Pancreas (tissue), 10 donors: ENCODE measurements at regions not wholly inside any gene's neighbourhood (a gene's known extent, or its start where the extent isn't known, plus 50 kb on each side); places are given as distances from the start of the nearest gene placed in this dataset.
"Not testable (repeated sequence)": the region's sequence is repeated elsewhere in the genome, so short reads cannot be mapped to it uniquely, and the experiment has no call there.

ENCODE experiments used
- ATAC-seq, 4 donors: fragments of 200-7000 bp; cut with Tn5 transposase; one replicate each; pipeline versions ENCODE4 v1.8.0 to v1.9.1; 2020; ENCODE audit warnings: mild to moderate bottlenecking in 4 of 4, moderate library complexity in 4 of 4
- DNase-seq, 6 donors: peaks; one replicate each; pipeline ENCODE4 v3.0.0-alpha.2; 2020
- FAIRE-seq: peaks from 2 replicates; lab custom pipeline; 2012; peaks lifted over from hg19 to GRCh38; lab: Jason Lieb, UNC
- H3K27ac ChIP-seq, 4 donors: fragments of 200-600 bp; sonication (generic); 1 replicate in 3 of 4; 2 replicates in 1 of 4; pipeline versions ENCODE4 v1.5.0 to v1.8.0; 2020
- H3K27me3 ChIP-seq, 4 donors: fragments of 200-600 bp; one replicate each; pipeline ENCODE4 v1.8.0; 2021
- H3K36me3 ChIP-seq, 3 donors: fragments of 200-600 bp; sonication (generic) in 1 of 3; one replicate each; pipeline versions ENCODE4 v1.5.0 to v1.8.0; 2020 to 2021
- H3K4me1 ChIP-seq, 3 donors: fragments of 200-600 bp; one replicate each; pipeline ENCODE4 v1.8.0; 2021
- H3K4me3 ChIP-seq, 4 donors: fragments of 200-600 bp; sonication (generic) in 2 of 4; one replicate each; pipeline versions ENCODE4 v1.5.0 to v1.8.0; 2020 to 2021
- H3K9me3 ChIP-seq, 4 donors: fragments of 200-600 bp; one replicate each; pipeline ENCODE4 v1.8.0; 2021
- CTCF ChIP-seq, 4 donors: fragments of 200-600 bp; sonication (generic) in 3 of 4; IDR thresholded peaks; one replicate each; pipeline versions ENCODE4 v1.5.0 to v1.8.0; 2021; ENCODE audit warnings: antibody characterized with exemption in 4 of 4
- WGBS, 2 donors: extraction: QIAGEN DNeasy Blood & Tissue Kit; methylation state at CpG; one replicate each; pipeline ENCODE4 v1.1.7; 2013; 5-methylcytosine and 5-hydroxymethylcytosine counted together
- intact Hi-C, 3 donors: fragments of 100-400 bp; cut with DNase I; formaldehyde crosslinking; loops; one replicate each; pipeline versions ENCODE4 v1.11.1 to v1.14.2; 2022
- donor health status: healthy with polysubstance abuse.
- donor health status: DM: no; HTN: no; CAD: no; lungs with moderate emphysema.
- donor health status: DM: no; HTN: no; CAD: no.
- donor health status: control.
- donor health status: control.
- donor health status: Bipolar disorder and iron deficiency.
- donor health status: DM: yes; HTN: yes; CAD: no.
- donor health status: DM: no; HTN: no; CAD: no.
- donor health status: DM: no; HTN: no; CAD: no.
- donor health status: DM: yes; HTN: yes; CAD: no.

GRCh38 chr4:31737419-31737818 is 1017.2 kb downstream of the PCDH7 start:
- Histone ChIP-seq H3K27me3 (no peaks in the 10 kb centered on the region), H3K9me3 (no peaks in the 10 kb centered on the region), H3K27ac (no peak overlapping the region), H3K36me3 (no peaks in the 10 kb centered on the region), H3K4me3 (no peak overlapping the region), H3K4me1 (no peaks in the 10 kb centered on the region)
- WGBS, 2 donors, result 69 to 75% methylated on average over 3 of the region's 3 CpGs
- intact Hi-C loops, result no loop called here
- DNase-seq (no peak), FAIRE-seq (no peak), ATAC-seq (no peak)
- no peak for TF ChIP-seq CTCF (IDR thresholded peaks at IDR 0.05)

GRCh38 chr4:31741326-31741725 is 1021.2 kb downstream of the PCDH7 start:
- Histone ChIP-seq H3K4me3 (no peak overlapping the region), H3K36me3 (no peaks in the 10 kb centered on the region), H3K27me3 (no peaks in the 10 kb centered on the region), H3K27ac (no peak overlapping the region), H3K4me1 (no peaks in the 10 kb centered on the region), H3K9me3 (no peaks in the 10 kb centered on the region)
- TF ChIP-seq CTCF (IDR thresholded peaks at IDR 0.05), result no peak
- FAIRE-seq (no peak), DNase-seq (no peak), ATAC-seq (no peak)
- intact Hi-C loops, result no loop called here

GRCh38 chr4:31748382-31748781 is 1028.2 kb downstream of the PCDH7 start:
- no peaks in the 10 kb centered on the region for H3K4me1 ChIP-seq
- no peak overlapping the region for H3K27ac ChIP-seq
- H3K27me3 ChIP-seq, result no peaks in the 10 kb centered on the region
- FAIRE-seq, result no peak
- no peak for DNase-seq
- ATAC-seq, result no peak
- no peak overlapping the region for H3K4me3 ChIP-seq
- TF ChIP-seq CTCF (IDR thresholded peaks at IDR 0.05), result no peak
- H3K9me3 ChIP-seq, result no peaks in the 10 kb centered on the region
- WGBS, 2 donors, result 75 to 79% methylated on average over 3 of the region's 3 CpGs
- intact Hi-C loops, result no loop called here
- no peaks in the 10 kb centered on the region for H3K36me3 ChIP-seq

GRCh38 chr4:31750581-31750980 is 1030.4 kb downstream of the PCDH7 start:
- DNase-seq, ATAC-seq, intact Hi-C loops, H3K27ac ChIP-seq, H3K36me3 ChIP-seq, H3K27me3 ChIP-seq, H3K4me3 ChIP-seq, FAIRE-seq, H3K9me3 ChIP-seq, H3K4me1 ChIP-seq: not testable (repeated sequence)
- WGBS, 2 donors, result 81 to 92% methylated on average over 2 of the region's 2 CpGs

GRCh38 chr4:31755751-31756150 is 1035.6 kb downstream of the PCDH7 start:
- TF ChIP-seq CTCF (IDR thresholded peaks at IDR 0.05), result no peak
- no peak for ATAC-seq
- H3K27ac ChIP-seq, result no peak overlapping the region
- no peaks in the 10 kb centered on the region for H3K9me3 ChIP-seq
- no peaks in the 10 kb centered on the region for H3K36me3 ChIP-seq
- no peak for FAIRE-seq
- H3K4me3 ChIP-seq, result no peak overlapping the region
- no peaks in the 10 kb centered on the region for H3K4me1 ChIP-seq
- no peak for DNase-seq
- intact Hi-C loops, result no loop called here
- no peaks in the 10 kb centered on the region for H3K27me3 ChIP-seq
- WGBS, 2 donors, result 58 to 65% methylated on average over 4 of the region's 4 CpGs

GRCh38 chr4:31768756-31769155 is 1048.6 kb downstream of the PCDH7 start:
- intact Hi-C loops, result no loop called here
- ATAC-seq (no peak), DNase-seq (no peak), FAIRE-seq (no peak)
- H3K4me3 ChIP-seq, result no peak overlapping the region
- no peaks in the 10 kb centered on the region for H3K9me3 ChIP-seq
- TF ChIP-seq CTCF (IDR thresholded peaks at IDR 0.05), result no peak
- H3K4me1 ChIP-seq, result no peaks in the 10 kb centered on the region
- H3K27me3 ChIP-seq, result no peaks in the 10 kb centered on the region
- H3K36me3 ChIP-seq, result no peaks in the 10 kb centered on the region
- no peak overlapping the region for H3K27ac ChIP-seq
